Ovary (tissue), 7 donors: ENCODE measurements at regions not wholly inside any gene's neighbourhood (a gene's known extent, or its start where the extent isn't known, plus 50 kb on each side); places are given as distances from the start of the nearest gene placed in this dataset.

Experiments
- DNase-seq, 5 donors: peaks; one replicate each; pipeline ENCODE4 v3.0.0-alpha.2; 2019 to 2020
- H3K27ac ChIP-seq, 2 donors: fragments of 200-600 bp; one replicate each; pipeline versions ENCODE4 v1.5.1 to v1.8.0; 2019 to 2022
- H3K27me3 ChIP-seq: fragments of 200-600 bp; one replicate; pipeline ENCODE4 v1.8.0; 2022
- H3K36me3 ChIP-seq: fragments of 200-600 bp; sonication (generic); one replicate; pipeline ENCODE4 v1.5.1; 2019
- H3K4me1 ChIP-seq: one replicate; pipeline ENCODE4 v1.8.1; 2013; ENCODE audit warnings: mild to moderate bottlenecking, moderate library complexity; ENCODE audit not compliant: insufficient read depth
- H3K4me3 ChIP-seq: fragments of 200-600 bp; sonication (generic); one replicate; pipeline ENCODE4 v1.5.1; 2017
- H3K9me3 ChIP-seq, 2 donors: fragments of 200-600 bp in 1 of 2; sonication (generic) in 1 of 2; one replicate each; pipeline versions ENCODE4 v1.5.1 to v1.8.1; 2013 to 2019; ENCODE audit warnings: mild to moderate bottlenecking in 1 of 2, moderate library complexity in 1 of 2
- CTCF ChIP-seq, 3 donors: fragments of 450-650 bp in 2 of 3; fragments of 200-600 bp in 1 of 3; IDR thresholded peaks; one replicate each; pipeline versions ENCODE4 v1.5.1 to v1.8.0; 2016 to 2022; ENCODE audit warnings: antibody characterized with exemption in 3 of 3, mild to moderate bottlenecking in 1 of 3
- EP300 ChIP-seq: sonication (generic); formaldehyde crosslinking; IDR thresholded peaks from one replicate; pipeline ENCODE4 v1.6.1; 2017; ENCODE audit warnings: antibody characterized with exemption
- POLR2A ChIP-seq: fragments of 450-650 bp; IDR thresholded peaks from one replicate; pipeline ENCODE4 v1.6.1; 2017; ENCODE audit warnings: antibody characterized with exemption, mild to moderate bottlenecking, moderate library complexity
- WGBS, 3 donors: extraction: QIAGEN DNeasy Blood & Tissue Kit in 1 of 3; methylation state at CpG; one replicate each; pipeline versions ENCODE4 v1.1.5 to v1.1.7; 2013 to 2017; 5-methylcytosine and 5-hydroxymethylcytosine counted together
- intact Hi-C, 4 donors: fragments of 100-400 bp; cut with DNase I; formaldehyde crosslinking; loops; one replicate each; pipeline versions ENCODE4 v1.11.0 to v1.15.1; 2022 to 2023
- donor health status: DM: no; HTN: no; CAD: no; lungs with moderate emphysema.
- donor health status: DM: no; HTN: no; CAD: no.
- donor health status: Bipolar disorder and iron deficiency.
- donor health status: DM: no; HTN: no; CAD: no.
- donor health status: DM: yes; HTN: yes; CAD: no.

- WGBS, 3 donors: 39 to 42% (median 40%) methylated on average over 3 of the region's 3 CpGs
- H3K4me1 ChIP-seq: peaks cover 1% of the 10 kb centered on the region
- intact Hi-C loops: no loop called here
- H3K27me3 ChIP-seq: no peaks in the 10 kb centered on the region
- no peak overlapping the region for H3K27ac ChIP-seq
- no peaks in the 10 kb centered on the region for H3K36me3 ChIP-seq
- no peak for DNase-seq
- TF ChIP-seq POLR2A (no peak), CTCF (IDR thresholded peaks at IDR 0.05) (no peak), EP300 (no peak)
- H3K9me3 ChIP-seq: no peaks in the 10 kb centered on the region
- H3K4me3 ChIP-seq: no peak overlapping the region
These were observed 75.7 kb upstream of the NANOS1 start for GRCh38 chr10:118953598-118954393.

- Histone ChIP-seq H3K27ac (no peak overlapping the region), H3K4me3 (no peak overlapping the region), H3K36me3 (no peaks in the 10 kb centered on the region), H3K4me1 (peaks cover 6% of the 10 kb centered on the region), H3K27me3 (no peaks in the 10 kb centered on the region), H3K9me3 (no peaks in the 10 kb centered on the region)
- WGBS, 3 donors: 77 to 86% (median 82%) methylated on average over 3 of the region's 3 CpGs
- DNase-seq: no peak
- TF ChIP-seq POLR2A (no peak), CTCF (IDR thresholded peaks at IDR 0.05) (no peak), EP300 (no peak)
- intact Hi-C loops: no loop called here
These were observed 74.0 kb upstream of the NANOS1 start for GRCh38 chr10:118955531-118955930.

GRCh38 chr10:118955951-118956801 lies 73.3 kb upstream of the NANOS1 start:
- Histone ChIP-seq H3K9me3 (no peaks in the 10 kb centered on the region), H3K27me3 (no peaks in the 10 kb centered on the region), H3K4me1 (peaks cover 6% of the 10 kb centered on the region), H3K4me3 (no peak overlapping the region), H3K27ac (no peak overlapping the region), H3K36me3 (no peaks in the 10 kb centered on the region)
- TF ChIP-seq CTCF (IDR thresholded peaks at IDR 0.05): no peak
- no peak for TF ChIP-seq EP300
- TF ChIP-seq POLR2A: no peak
- intact Hi-C loops: no loop called here
- no peak for DNase-seq
- 86 to 100% (median 93%) methylated on average over 4 of the region's 4 CpGs for WGBS, 3 donors

GRCh38 chr10:118956802-118957442 lies 72.6 kb upstream of the NANOS1 start:
- no peak for TF ChIP-seq POLR2A
- no peak for TF ChIP-seq EP300
- no peak for TF ChIP-seq CTCF (IDR thresholded peaks at IDR 0.05)
- intact Hi-C loops: no loop called here
- no peak overlapping the region for H3K4me3 ChIP-seq
- no peaks in the 10 kb centered on the region for H3K27me3 ChIP-seq
- H3K9me3 ChIP-seq: no peaks in the 10 kb centered on the region
- peaks cover 6% of the 10 kb centered on the region for H3K4me1 ChIP-seq
- WGBS, 3 donors: 73 to 83% (median 80%) methylated on average over 5 of the region's 5 CpGs
- H3K27ac ChIP-seq: no peak overlapping the region
- no peaks in the 10 kb centered on the region for H3K36me3 ChIP-seq
- no peak for DNase-seq
